ACC112 (cell line): ENCODE measurements at regions not wholly inside any gene's neighbourhood (a gene's known extent, or its start where the extent isn't known, plus 50 kb on each side); places are given as distances from the start of the nearest gene placed in this dataset.
A peak's percentile ranks its signal among the peaks of the same experiment; 100 is the strongest.

Experiments used
- H2AFZ ChIP-seq: fragments of 200-600 bp; sonication (generic); one replicate; pipeline ENCODE4 v1.6.0; 2017; ENCODE audit warnings: antibody characterized with exemption, low read length; ENCODE audit not compliant: unreplicated experiment
- H3K27ac ChIP-seq: fragments of 200-600 bp; sonication (generic); 2 replicates; pipeline ENCODE4 v1.5.1; 2014; ENCODE audit warnings: low read depth, mild to moderate bottlenecking, antibody characterized with exemption, low read length, moderate library complexity
- H3K27me3 ChIP-seq: fragments of 200-600 bp; sonication (generic); 2 replicates; pipeline ENCODE4 v1.6.1; 2014; ENCODE audit warnings: mild to moderate bottlenecking, antibody characterized with exemption, low read length, moderate library complexity, mixed read lengths; ENCODE audit not compliant: insufficient read depth
- H3K36me3 ChIP-seq: fragments of 200-600 bp; sonication (generic); 2 replicates; pipeline ENCODE4 v1.6.1; 2016; ENCODE audit warnings: mild to moderate bottlenecking, antibody characterized with exemption, low read length, moderate library complexity, mixed read lengths; ENCODE audit not compliant: insufficient read depth
- H3K4me1 ChIP-seq: fragments of 200-600 bp; sonication (generic); one replicate; pipeline ENCODE4 v1.6.1; 2016; ENCODE audit warnings: low read length, mixed read lengths; ENCODE audit not compliant: insufficient read depth, unreplicated experiment, control insufficient read depth
- H3K4me3 ChIP-seq: fragments of 200-600 bp; sonication (generic); 2 replicates; pipeline ENCODE4 v1.5.1; 2014; ENCODE audit warnings: mild to moderate bottlenecking, low read depth, low read length
- H3K79me2 ChIP-seq: fragments of 200-600 bp; sonication (generic); one replicate; pipeline ENCODE4 v1.6.0; 2016; ENCODE audit warnings: low read length; ENCODE audit not compliant: control insufficient read depth, unreplicated experiment, insufficient read depth

DNA sequence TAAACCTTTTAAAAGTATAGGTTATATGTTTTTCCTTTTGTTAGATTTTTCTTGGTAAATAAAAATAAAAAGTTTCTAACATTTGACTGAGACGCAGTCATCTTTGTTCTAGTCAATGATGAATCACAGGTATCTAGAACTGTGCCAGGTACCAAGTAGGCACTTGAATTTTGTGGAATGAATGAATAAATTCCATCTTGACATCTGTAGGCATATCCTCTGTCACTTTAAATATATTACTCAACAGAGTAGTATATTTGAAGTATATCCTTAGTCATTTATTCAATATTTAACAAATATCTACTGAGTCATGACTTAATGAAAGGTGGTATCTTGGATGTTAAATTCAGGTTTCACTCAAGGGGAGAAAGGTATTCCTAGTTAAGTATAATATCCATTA lies 828.4 kb downstream of the TUSC7 start:
- H3K36me3 ChIP-seq, result no peaks in the 10 kb centered on the region
- no peaks in the 10 kb centered on the region for H3K27me3 ChIP-seq
- H3K4me3 ChIP-seq, result no peak overlapping the region
- no peak overlapping the region for H2AFZ ChIP-seq
- no peak overlapping the region for H3K27ac ChIP-seq
- no peaks in the 10 kb centered on the region for H3K79me2 ChIP-seq
- H3K4me1 ChIP-seq, result no peaks in the 10 kb centered on the region

DNA sequence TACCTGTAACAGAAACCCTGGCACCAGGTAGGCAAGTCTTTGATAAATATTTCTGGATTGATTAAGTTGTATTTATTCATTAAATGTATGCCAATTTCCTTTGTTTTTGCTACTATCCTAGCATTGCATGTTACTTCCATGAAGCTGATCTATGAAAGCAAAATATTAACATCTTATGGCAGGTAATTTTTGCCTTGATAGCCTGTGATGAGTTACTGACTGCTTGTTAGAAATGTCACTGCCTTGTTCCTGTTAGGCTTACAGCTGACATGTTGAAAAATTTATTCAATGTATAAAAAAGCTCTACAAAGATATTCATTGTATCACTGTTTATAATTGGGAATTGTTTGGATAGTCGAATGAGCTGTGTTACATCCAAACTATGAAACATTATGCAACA lies 830.1 kb downstream of the TUSC7 start:
- H3K79me2 ChIP-seq, result no peaks in the 10 kb centered on the region
- H2AFZ ChIP-seq, result no peak overlapping the region
- H3K36me3 ChIP-seq, result no peaks in the 10 kb centered on the region
- H3K4me3 ChIP-seq, result no peak overlapping the region
- no peak overlapping the region for H3K27ac ChIP-seq
- H3K4me1 ChIP-seq, result no peaks in the 10 kb centered on the region
- no peaks in the 10 kb centered on the region for H3K27me3 ChIP-seq

DNA sequence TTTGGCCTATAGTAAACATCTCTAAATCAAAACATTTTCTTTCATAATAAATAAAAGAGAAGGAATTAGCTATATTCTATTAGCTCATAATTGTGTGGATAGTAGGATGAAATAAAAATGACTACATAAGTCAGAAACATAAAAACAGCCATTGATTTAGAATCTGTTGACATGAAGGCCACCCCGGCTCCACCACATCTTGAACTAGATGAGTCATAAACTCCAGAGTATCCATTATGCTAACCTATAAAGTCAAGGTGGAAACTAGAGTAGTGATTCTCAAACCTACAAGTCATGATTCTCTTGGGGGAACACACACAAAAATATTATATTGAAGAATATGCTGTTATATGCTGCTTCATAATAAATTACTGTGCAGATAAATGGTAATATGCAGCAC lies 831.0 kb downstream of the TUSC7 start:
- Histone ChIP-seq H3K27ac (no peak overlapping the region), H3K36me3 (no peaks in the 10 kb centered on the region), H2AFZ (no peak overlapping the region), H3K4me1 (no peaks in the 10 kb centered on the region), H3K79me2 (no peaks in the 10 kb centered on the region), H3K4me3 (no peak overlapping the region), H3K27me3 (no peaks in the 10 kb centered on the region)

DNA sequence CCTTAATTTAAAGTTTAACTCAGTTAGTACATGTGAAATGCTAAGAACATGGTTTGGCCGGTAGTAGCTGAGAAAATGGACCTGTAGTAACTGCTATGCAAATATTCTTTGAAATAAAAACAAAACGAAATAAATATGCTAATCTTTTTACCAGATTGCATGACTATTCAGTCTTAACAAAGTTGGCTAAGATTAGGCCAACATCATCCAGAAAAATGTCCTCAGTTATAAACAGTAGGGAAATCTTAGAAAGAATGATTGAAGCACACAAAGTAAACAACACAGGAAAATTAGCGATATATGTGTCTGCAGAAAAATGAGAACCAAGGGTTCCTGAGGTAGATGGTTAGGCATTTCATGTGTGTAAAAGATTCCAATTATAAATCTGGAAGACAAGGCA lies 832.1 kb downstream of the TUSC7 start:
- Histone ChIP-seq H3K79me2 (no peaks in the 10 kb centered on the region), H3K36me3 (no peaks in the 10 kb centered on the region), H3K27ac (no peak overlapping the region), H3K4me3 (no peak overlapping the region), H3K27me3 (no peaks in the 10 kb centered on the region), H2AFZ (no peak overlapping the region), H3K4me1 (no peaks in the 10 kb centered on the region)

DNA sequence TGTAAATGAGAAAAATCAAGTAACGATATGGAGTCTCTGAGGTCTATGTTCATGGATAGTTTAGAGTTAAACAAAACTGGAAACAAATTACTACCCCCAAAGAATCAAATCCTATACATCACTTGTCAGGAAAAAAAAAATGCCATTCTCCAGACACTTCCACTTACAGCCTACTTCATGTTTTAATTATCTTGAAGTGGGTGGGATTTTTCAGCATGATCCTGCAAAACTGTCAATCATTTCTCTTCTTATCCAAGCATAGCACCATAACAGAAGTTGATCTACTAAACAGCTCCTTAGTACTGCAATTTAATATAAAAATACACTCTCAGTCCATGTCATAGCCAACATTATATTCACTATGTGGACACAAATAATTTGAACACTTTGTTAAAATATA lies 833.9 kb downstream of the TUSC7 start:
- no peak overlapping the region for H2AFZ ChIP-seq
- peaks cover 15% of the 10 kb centered on the region for H3K4me1 ChIP-seq
- no peaks in the 10 kb centered on the region for H3K36me3 ChIP-seq
- no peaks in the 10 kb centered on the region for H3K27me3 ChIP-seq
- H3K4me3 ChIP-seq, result no peak overlapping the region
- H3K79me2 ChIP-seq, result no peaks in the 10 kb centered on the region
- H3K27ac ChIP-seq, result no peak overlapping the region

DNA sequence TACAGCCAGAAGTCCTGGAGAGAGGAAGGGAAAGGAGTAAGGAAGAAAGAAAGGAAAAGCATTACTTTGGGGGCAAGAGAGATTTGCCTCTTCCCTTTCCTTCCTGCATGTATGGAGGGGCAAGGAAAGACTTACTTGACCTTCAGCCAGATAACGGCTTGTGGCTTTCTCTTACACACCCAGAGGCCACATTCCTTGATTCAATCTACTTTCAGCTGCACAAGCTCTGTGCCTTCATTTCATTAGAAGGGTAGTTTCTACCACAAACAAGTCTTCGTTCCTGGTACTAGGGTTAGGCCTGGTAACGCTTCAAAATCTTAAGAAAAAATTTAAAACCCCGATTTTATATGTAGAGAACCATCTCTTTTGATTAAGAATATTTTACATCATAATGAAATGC lies 835.9 kb downstream of the TUSC7 start:
- H3K27ac ChIP-seq, result no peak overlapping the region
- no peaks in the 10 kb centered on the region for H3K27me3 ChIP-seq
- no peaks in the 10 kb centered on the region for H3K79me2 ChIP-seq
- H3K4me3 ChIP-seq, result no peak overlapping the region
- H3K36me3 ChIP-seq, result no peaks in the 10 kb centered on the region
- peaks cover 26% of the 10 kb centered on the region for H3K4me1 ChIP-seq
- no peak overlapping the region for H2AFZ ChIP-seq

DNA sequence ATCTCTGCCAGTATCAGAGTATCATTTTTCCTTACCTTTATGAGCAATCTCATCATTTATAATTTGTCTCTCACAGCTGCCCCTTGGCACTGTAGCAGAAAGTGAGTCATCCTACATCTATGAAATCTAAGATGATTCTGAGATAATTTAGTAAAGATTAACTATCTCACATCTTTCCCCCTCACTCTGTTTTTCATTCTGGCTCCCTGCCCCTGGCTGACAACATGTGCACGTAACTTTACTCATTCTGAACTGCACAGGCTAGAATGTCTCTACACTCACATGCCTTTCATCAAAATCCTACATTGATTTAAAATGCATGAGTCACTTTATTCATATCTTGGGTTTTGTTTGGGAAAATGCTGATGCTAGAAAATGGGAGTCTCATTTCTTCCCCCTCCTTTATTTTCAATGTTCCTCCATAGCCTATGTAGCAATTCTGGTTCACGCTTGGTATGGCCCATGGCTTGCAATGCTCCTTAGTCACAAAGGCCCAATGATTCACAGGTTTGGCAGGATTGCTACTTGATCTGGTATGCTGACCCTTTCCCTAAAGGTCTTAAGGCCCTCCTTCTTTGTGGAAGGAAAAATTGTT lies 838.5 kb downstream of the TUSC7 start:
- H3K4me1 ChIP-seq, result peaks cover 28% of the 10 kb centered on the region
- peak overlapping the region; percentile 60 for H3K27ac ChIP-seq
- peak overlapping the region; percentile 51 for H3K4me3 ChIP-seq
- H3K79me2 ChIP-seq, result no peaks in the 10 kb centered on the region
- no peaks in the 10 kb centered on the region for H3K36me3 ChIP-seq
- H3K27me3 ChIP-seq, result no peaks in the 10 kb centered on the region
- no peak overlapping the region for H2AFZ ChIP-seq

DNA sequence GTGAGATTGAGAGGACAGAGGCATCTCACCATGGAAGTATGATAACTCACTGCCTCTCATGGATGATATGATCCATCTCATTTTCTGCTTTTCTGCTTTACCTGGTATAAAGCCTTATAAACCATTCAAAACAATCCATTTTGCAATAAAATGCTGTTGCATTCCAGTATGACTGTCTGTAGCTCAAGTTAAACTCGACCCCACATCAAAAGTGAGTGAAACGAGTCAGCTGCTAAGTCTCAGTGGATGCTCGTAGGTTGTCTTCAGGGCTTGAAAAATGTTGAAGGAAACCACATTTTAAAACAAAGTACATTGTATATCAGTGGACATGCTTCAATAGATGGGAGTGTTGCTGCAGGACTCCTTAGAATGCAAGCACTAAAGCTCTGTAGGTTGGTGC lies 839.0 kb downstream of the TUSC7 start:
- Histone ChIP-seq H3K79me2 (no peaks in the 10 kb centered on the region), H3K27ac (peak overlapping the region; percentile 60), H3K4me3 (peak overlapping the region; percentile 51)

DNA sequence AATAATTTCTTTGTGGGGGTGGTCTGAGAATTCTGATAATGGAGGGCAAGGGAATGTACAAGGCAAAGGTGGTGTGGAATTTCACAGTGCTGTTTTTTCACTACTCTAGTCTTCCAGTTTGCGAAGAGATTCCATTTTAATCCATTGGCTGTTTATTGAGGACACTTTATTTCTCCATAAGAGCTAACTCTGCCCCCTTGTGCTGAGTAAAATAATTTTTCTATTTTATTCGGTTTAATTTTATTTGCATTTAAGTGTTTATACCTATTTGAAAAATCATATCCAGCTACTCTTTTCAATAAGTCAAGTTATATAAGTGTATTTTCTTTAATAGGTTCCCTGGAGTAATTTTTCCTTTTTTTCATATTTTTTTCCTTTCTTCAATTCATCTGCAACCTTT lies 840.1 kb downstream of the TUSC7 start:
- Histone ChIP-seq H3K4me1 (peaks cover 39% of the 10 kb centered on the region), H3K36me3 (no peaks in the 10 kb centered on the region), H3K4me3 (no peak overlapping the region), H3K27me3 (no peaks in the 10 kb centered on the region), H3K27ac (no peak overlapping the region), H3K79me2 (no peaks in the 10 kb centered on the region), H2AFZ (no peak overlapping the region)

More for the DNA sequence above, 839.0 kb downstream of the TUSC7 start:
- H3K27me3 ChIP-seq, result no peaks in the 10 kb centered on the region
- no peaks in the 10 kb centered on the region for H3K36me3 ChIP-seq
- peaks cover 33% of the 10 kb centered on the region for H3K4me1 ChIP-seq
- H2AFZ ChIP-seq, result no peak overlapping the region

DNA sequence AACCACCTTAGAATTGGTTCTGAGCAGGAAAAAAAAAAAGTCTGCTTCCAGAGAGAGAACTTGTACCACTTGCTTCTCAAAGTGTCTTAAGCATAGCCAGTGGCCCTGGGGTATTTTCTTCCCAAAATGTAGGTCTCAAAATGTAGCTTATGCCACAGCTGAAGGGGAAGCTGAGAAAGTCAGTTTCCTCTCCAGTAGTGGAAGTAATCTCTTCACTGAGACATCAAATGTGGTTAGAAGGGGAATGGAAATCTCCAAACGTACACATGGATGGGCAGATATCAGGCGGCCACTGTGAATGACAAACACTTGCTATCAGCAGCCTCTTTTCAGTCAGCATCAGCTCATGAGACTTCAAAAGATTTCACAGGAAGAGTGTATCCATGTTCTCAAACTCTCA lies 841.2 kb downstream of the TUSC7 start:
- Histone ChIP-seq H3K27ac (no peak overlapping the region), H3K79me2 (no peaks in the 10 kb centered on the region), H3K4me1 (peaks cover 39% of the 10 kb centered on the region), H3K4me3 (no peak overlapping the region), H2AFZ (no peak overlapping the region), H3K27me3 (no peaks in the 10 kb centered on the region), H3K36me3 (no peaks in the 10 kb centered on the region)

DNA sequence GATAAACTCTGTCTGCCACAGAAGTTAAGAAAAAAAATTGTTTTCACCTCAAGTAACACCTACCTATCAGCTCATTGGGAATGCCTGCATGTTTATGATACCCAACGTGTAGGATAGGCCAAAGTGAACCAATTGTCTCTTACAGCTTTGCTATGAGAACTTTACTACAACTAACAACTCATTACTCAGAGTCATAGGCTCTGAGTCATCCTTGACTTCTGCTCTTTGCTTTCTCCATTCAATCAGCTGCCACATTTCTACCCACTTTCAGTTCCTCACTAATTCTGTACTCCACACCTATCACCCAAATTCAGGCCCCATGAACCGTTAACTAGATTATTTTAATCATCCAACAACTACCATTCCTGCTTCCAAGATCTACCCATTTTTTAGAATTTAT lies 843.9 kb downstream of the TUSC7 start:
- Histone ChIP-seq H2AFZ (no peak overlapping the region), H3K27me3 (no peaks in the 10 kb centered on the region), H3K4me3 (no peak overlapping the region)

More for the DNA sequence above, 843.9 kb downstream of the TUSC7 start:
- Histone ChIP-seq H3K4me1 (peaks cover 24% of the 10 kb centered on the region), H3K79me2 (no peaks in the 10 kb centered on the region), H3K36me3 (no peaks in the 10 kb centered on the region), H3K27ac (no peak overlapping the region)
